Tibial nerve (tissue), 4 donors: ENCODE measurements at regions not wholly inside any gene's neighbourhood (a gene's known extent, or its start where the extent isn't known, plus 50 kb on each side); places are given as distances from the start of the nearest gene placed in this dataset.
"Not testable (repeated sequence)": the region's sequence is repeated elsewhere in the genome, so short reads cannot be mapped to it uniquely, and the experiment has no call there.

Experiments
- DNase-seq, 2 donors: peaks; one replicate each; pipeline ENCODE4 v3.0.0-alpha.2; 2019; ENCODE audit warnings: low spot score in 2 of 2
- H3K27ac ChIP-seq, 4 donors: fragments of 200-600 bp; sonication (generic) in 3 of 4; one replicate each; pipeline ENCODE4 v1.5.1; 2017 to 2019; ENCODE audit warnings: mild to moderate bottlenecking in 1 of 4
- H3K27me3 ChIP-seq, 2 donors: fragments of 200-600 bp; sonication (generic) in 1 of 2; one replicate each; pipeline versions ENCODE4 v1.5.1 to v1.6.0; 2017 to 2019
- H3K36me3 ChIP-seq, 3 donors: fragments of 200-600 bp; sonication (generic); one replicate each; pipeline ENCODE4 v1.5.1; 2018 to 2019
- H3K4me1 ChIP-seq, 4 donors: fragments of 200-600 bp; sonication (generic) in 3 of 4; one replicate each; pipeline ENCODE4 v1.5.1; 2017 to 2019
- H3K4me3 ChIP-seq, 4 donors: fragments of 200-600 bp; sonication (generic) in 3 of 4; one replicate each; pipeline ENCODE4 v1.5.1; 2017 to 2019; ENCODE audit warnings: mild to moderate bottlenecking in 1 of 4, moderate library complexity in 1 of 4
- H3K9me3 ChIP-seq, 4 donors: fragments of 200-600 bp; sonication (generic) in 3 of 4; one replicate each; pipeline ENCODE4 v1.5.1; 2017 to 2019
- EP300 ChIP-seq, 2 donors: sonication (generic); formaldehyde crosslinking; IDR thresholded peaks; one replicate each; pipeline ENCODE4 v1.6.1; 2017; ENCODE audit warnings: antibody characterized with exemption in 2 of 2, mild to moderate bottlenecking in 1 of 2
- POLR2A ChIP-seq, 2 donors: fragments of 450-650 bp; IDR thresholded peaks; one replicate each; pipeline ENCODE4 v1.6.1; 2017; ENCODE audit warnings: antibody characterized with exemption in 2 of 2, mild to moderate bottlenecking in 2 of 2, moderate library complexity in 2 of 2
- WGBS, 2 donors: methylation state at CpG; one replicate each; pipeline ENCODE4 v1.1.5; 2018; 5-methylcytosine and 5-hydroxymethylcytosine counted together
- TF ChIP-seq, protein P1 (sequence below), 5 experiments: fragments of 200-600 bp in 3 of 5; fragments of 450-650 bp in 2 of 5; sonication (generic) in 3 of 5; IDR thresholded peaks; one replicate each; pipeline ENCODE4 v1.5.1; 2016 to 2019; ENCODE audit warnings: antibody characterized with exemption in 5 of 5, mild to moderate bottlenecking in 3 of 5, moderate library complexity in 2 of 5

DNA sequence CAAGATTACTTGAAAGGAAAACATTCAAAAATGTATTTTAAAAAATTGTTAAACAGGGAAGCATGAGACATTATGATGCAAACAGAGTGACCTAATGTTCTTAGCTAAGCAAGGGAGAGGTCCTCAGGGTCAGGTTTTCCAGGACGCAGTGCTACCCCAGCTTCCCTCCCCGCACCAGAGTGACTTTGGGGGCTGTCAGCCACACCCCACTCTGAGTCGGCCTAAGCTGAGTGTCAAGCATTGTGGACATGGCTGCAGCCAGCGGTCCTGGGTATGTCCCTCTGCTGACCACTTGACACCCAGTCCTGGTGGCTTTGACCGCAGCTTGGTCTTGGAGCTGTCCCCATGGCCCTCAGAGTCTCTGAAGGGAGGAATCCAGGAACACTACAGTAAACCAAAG is 54.9 kb upstream of the CD93 start:
- WGBS, 2 donors, result 66 to 92% methylated on average over 4 to 5 of the region's 5 CpGs
- H3K27ac ChIP-seq, result peak overlapping the region in 2 of 4 donors; percentile 47 to 82

GRCh38 chr20:23139984-23140383 is 53.9 kb upstream of the CD93 start:
- H3K4me3 ChIP-seq, H3K36me3 ChIP-seq, DNase-seq, H3K27ac ChIP-seq, H3K9me3 ChIP-seq, H3K27me3 ChIP-seq: not testable (repeated sequence)
- WGBS, 2 donors, result 72 to 100% methylated on average over 1 of the region's 1 CpG
- peaks cover 0 to 35% (median 18%) of the 10 kb centered on the region in 4 donors for H3K4me1 ChIP-seq

More for the DNA sequence above, 54.9 kb upstream of the CD93 start:
- Histone ChIP-seq H3K4me3 (no peak overlapping the region), H3K36me3 (no peaks in the 10 kb centered on the region), H3K27me3 (no peaks in the 10 kb centered on the region), H3K9me3 (no peaks in the 10 kb centered on the region), H3K4me1 (peaks cover 0 to 45% (median 22%) of the 10 kb centered on the region in 4 donors)
- DNase-seq, result no peak
- TF ChIP-seq EP300 (IDR thresholded peaks at IDR 0.05) (peak in 1 of 2 donors; percentile 28), POLR2A (IDR thresholded peaks at IDR 0.05) (no peak)
- TF ChIP-seq, protein P1, sequence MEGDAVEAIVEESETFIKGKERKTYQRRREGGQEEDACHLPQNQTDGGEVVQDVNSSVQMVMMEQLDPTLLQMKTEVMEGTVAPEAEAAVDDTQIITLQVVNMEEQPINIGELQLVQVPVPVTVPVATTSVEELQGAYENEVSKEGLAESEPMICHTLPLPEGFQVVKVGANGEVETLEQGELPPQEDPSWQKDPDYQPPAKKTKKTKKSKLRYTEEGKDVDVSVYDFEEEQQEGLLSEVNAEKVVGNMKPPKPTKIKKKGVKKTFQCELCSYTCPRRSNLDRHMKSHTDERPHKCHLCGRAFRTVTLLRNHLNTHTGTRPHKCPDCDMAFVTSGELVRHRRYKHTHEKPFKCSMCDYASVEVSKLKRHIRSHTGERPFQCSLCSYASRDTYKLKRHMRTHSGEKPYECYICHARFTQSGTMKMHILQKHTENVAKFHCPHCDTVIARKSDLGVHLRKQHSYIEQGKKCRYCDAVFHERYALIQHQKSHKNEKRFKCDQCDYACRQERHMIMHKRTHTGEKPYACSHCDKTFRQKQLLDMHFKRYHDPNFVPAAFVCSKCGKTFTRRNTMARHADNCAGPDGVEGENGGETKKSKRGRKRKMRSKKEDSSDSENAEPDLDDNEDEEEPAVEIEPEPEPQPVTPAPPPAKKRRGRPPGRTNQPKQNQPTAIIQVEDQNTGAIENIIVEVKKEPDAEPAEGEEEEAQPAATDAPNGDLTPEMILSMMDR (IDR thresholded peaks at IDR 0.05), result no peak

DNA sequence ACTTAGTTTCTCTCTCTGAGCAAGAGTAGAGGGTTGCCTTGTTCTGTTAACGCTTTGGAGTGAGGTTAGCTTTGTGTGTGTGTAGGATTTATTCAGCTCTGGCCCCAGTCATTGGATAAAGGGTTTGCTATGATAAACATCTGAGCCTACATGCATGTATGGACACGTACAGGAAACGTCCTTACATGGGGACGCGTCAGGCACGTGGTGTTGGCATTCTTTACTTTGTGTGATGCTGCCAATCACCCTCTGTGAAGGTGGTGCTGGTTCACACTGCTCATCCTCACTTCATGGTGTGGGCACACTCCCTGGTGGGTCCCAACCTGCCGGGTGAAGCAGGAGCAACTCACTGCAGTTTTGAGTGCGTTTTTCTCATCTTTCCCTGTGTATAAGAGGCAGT is 53.4 kb upstream of the CD93 start:
- TF ChIP-seq, protein P1 (IDR thresholded peaks at IDR 0.05), result no peak
- TF ChIP-seq POLR2A (IDR thresholded peaks at IDR 0.05), result no peak
- Histone ChIP-seq H3K4me1 (peaks cover 0 to 30% (median 15%) of the 10 kb centered on the region in 4 donors), H3K9me3 (no peaks in the 10 kb centered on the region), H3K4me3 (no peak overlapping the region), H3K27ac (no peak overlapping the region), H3K27me3 (no peaks in the 10 kb centered on the region), H3K36me3 (no peaks in the 10 kb centered on the region)
- 76 to 82% methylated on average over 8 of the region's 8 CpGs for WGBS, 2 donors
- no peak for DNase-seq

DNA sequence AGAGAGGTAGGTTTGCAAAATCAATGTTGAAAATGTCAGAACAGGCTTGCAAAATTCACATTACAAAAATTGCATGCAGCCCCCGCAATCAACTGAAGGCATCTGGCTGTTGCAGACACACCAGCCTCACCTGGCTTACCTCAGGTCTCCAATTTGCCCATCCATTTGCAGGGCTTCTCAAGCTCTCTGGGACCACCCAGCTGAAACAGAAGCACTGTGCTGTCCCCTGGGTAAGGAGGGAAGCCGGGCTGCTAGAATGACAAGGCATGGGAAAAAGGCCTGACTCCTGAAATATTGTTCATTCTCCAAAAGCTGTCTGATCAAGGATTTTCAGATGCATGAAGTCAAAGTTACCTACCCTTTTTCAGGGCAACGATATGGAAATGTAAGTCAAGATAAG is 52.6 kb upstream of the CD93 start:
- Histone ChIP-seq H3K9me3 (no peaks in the 10 kb centered on the region), H3K27ac (no peak overlapping the region), H3K27me3 (no peaks in the 10 kb centered on the region), H3K4me1 (peaks cover 0 to 28% (median 12%) of the 10 kb centered on the region in 4 donors), H3K4me3 (no peak overlapping the region), H3K36me3 (no peaks in the 10 kb centered on the region)
- DNase-seq, result no peak
- 89 to 93% methylated on average over 3 of the region's 3 CpGs for WGBS, 2 donors
- TF ChIP-seq EP300 (IDR thresholded peaks at IDR 0.05) (no peak), POLR2A (IDR thresholded peaks at IDR 0.05) (no peak)
- TF ChIP-seq, protein P1 (IDR thresholded peaks at IDR 0.05), result no peak

DNA sequence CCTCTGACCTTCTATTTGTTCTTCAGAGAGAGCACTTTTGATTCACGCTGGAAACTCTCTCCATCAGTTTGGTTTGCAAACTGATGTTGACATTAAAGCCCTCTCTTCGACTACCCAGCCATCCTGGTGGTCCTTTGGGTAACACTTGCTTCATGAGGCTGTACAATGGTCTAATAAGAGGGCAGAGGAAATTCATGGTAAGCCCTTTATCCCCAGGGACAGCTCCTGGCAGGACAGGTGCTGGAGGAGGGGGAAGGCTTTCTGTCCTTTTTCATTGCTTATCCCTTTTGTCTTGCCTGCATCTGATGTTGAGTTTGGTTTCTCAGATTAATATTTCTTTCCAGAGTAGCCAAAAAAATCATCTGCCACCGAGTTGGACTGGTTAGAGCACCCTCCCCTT is 52.1 kb upstream of the CD93 start:
- Histone ChIP-seq H3K27ac (no peak overlapping the region), H3K36me3 (no peaks in the 10 kb centered on the region), H3K27me3 (no peaks in the 10 kb centered on the region), H3K9me3 (no peaks in the 10 kb centered on the region), H3K4me1 (peaks cover 0 to 24% (median 12%) of the 10 kb centered on the region in 4 donors), H3K4me3 (no peak overlapping the region)
- WGBS, 2 donors, result 59 to 64% methylated on average over 3 of the region's 3 CpGs
- DNase-seq, result no peak
- TF ChIP-seq POLR2A (IDR thresholded peaks at IDR 0.05), result no peak
- TF ChIP-seq, protein P1 (IDR thresholded peaks at IDR 0.05), result no peak
- TF ChIP-seq EP300 (IDR thresholded peaks at IDR 0.05), result no peak
